ENCODE measurements at regions not wholly inside any gene's neighbourhood (a gene's known extent, or its start where the extent isn't known, plus 50 kb on each side); places are given as distances from the start of the nearest gene placed in this dataset.

DNA sequence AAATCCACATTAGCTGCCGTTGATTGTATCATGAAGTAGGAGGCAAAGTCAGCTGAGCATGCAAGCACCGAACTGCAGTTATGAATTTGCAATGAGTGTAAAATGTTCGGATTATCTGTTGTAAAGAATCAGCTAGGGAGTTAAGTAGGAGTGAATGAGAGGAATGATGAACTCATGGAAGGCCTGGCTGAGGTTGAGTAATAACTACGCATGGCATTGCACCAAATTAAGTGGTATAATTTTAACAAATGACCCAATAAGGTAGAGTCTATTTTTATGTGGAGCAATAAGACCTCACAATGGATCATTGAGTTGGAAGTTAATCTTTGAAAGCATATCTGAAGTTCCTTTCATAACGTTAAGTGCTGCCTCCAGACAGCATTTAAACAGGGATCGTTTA, 288.2 kb upstream of the CHST9 start:
- DNase-seq (ENCODE audit: low read depth) = no peak

- DNase-seq (ENCODE audit: low read depth) = no peak
Measured at GRCh38 chr18:27467073-27467472, 282.0 kb upstream of the CHST9 start.

GRCh38 chr18:27461957-27462356, 276.8 kb upstream of the CHST9 start:
- no peak for DNase-seq (ENCODE audit: low read depth)

DNA sequence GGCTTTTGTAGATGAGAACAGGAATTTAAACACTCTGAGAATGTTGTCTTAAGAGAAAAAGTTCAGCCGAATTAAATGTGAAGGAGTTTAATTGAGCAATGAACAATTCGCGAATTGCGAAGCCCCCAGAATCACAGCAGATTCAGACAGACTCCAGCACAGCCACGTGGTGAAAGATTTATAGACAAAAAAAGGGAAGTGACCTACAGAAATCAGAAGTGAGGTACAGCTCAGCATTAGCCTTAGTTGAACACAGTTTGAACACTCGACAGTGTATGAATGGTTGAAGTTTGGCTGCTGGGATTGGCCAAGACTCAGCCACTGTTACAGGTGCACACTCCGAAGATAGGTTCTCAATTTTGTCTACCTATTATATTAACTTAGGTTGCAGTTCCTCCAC, 264.0 kb upstream of the CHST9 start:
- no peak for DNase-seq (ENCODE audit: low read depth)

DNA sequence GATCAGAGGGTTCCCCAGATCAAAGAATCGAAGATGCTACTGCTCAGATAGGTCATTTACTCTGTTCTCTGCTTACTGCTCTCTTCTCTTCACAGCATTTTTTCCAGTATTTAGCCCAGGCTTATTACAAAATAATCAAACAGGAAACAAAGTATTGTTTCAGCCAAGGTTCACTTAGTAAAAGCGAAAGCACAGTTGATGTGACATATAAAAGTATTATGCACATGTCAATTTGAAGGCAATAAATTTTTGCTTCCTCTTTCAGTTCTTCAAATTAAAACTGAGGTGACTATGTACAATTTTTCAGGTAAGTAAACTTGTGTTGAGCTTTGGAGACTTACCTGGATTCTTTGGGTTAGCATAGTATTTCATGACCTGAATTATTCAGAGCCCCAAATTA, 262.8 kb upstream of the CHST9 start:
- no peak for DNase-seq (ENCODE audit: low read depth)

- no peak for DNase-seq (ENCODE audit: low read depth)
Measured at GRCh38 chr18:27447451-27447881, 262.4 kb upstream of the CHST9 start.

DNA sequence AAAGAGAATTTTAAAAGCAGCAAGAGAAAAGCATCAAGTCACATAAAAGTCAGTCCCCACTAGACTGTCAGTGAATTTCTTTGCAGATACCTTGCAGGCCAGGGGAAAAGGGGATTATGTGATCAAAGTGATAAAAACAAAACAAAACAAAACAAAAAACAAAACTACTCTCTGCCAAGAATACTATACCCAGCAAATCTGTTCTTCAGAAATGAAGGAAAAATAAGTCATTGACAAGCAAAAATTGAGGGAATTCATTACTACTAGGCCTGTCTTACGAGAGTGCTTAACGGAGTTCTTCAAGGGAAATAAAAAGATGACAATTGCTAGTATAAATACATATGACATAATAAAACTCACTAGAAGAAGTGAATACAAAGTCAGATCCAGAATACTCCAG, 245.5 kb upstream of the CHST9 start:
- DNase-seq (ENCODE audit: low read depth) = no peak

DNA sequence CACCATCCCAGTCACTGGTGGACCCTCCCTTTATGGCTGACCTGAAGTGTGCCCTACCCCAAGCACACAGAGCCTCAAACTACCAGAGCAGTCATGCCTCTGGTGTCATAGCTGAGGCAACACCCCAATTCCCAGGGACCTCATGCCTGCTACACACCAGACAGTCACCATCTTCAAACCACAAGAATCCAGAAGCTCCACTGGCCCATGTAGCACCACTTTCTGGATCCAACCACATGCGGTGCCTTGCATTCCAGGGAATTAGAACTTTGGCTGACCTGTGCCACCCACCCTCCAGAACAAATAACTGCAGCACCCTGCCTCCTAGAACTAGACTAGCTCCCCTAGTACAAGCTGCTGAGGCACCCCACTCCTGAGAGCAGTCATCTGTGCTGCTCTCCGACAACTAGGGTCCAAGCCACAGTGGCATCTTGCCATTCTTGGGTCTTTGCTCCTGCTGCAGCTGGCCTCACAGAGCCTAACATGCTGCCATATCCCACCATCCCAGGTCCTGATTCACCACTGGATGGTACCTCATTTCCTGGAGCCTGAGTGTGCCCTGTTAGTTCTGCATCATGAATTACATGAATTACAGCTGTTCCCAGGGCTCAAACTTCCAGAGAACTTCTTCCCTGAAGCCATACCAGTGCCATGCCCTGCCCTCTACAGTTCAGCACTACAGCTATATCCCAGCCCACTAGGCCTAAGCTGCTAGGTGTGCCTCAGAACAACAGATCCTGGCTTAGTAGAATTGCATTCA, 243.8 kb upstream of the CHST9 start:
- DNase-seq (ENCODE audit: low read depth) = no peak

DNA sequence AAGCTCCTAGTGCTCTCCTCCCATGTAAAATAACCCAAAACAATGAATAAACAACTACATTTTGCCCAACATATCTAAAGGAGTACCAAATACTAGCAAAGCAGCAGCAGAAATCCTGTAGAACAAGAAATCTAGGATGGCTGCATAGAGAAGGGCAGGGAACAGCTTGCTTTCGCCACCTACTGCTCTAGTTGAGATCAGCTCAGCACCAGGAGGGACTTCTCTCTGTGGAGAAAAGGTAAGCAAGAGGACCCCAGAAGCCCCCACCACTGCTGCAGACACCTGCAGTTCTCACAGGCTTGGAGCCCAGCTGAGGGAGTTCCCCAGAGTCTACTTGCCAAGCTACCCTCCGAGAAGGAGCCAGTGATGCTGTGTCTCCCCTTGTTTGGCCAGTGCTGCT, 243.0 kb upstream of the CHST9 start:
- no peak for DNase-seq (ENCODE audit: low read depth)

DNA sequence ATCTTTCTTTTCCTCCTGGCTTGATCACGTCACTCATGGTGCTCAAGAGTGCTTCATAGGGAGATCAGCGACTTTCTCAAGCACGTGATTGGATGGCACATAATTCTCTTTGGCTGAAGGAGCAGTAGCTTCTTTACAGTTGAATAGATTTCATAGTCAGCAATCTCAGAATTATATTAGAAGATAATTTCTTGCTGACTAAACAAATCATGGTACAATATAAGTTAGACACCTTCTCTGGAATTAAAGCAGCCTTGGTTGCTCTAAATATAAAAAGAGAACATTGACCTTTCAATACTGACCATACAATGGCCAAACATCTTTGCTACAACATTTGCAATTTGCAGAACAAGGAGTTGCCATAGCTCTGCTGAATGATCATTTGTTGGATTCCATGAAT, 238.5 kb upstream of the CHST9 start:
- DNase-seq (ENCODE audit: low read depth) = no peak

DNA sequence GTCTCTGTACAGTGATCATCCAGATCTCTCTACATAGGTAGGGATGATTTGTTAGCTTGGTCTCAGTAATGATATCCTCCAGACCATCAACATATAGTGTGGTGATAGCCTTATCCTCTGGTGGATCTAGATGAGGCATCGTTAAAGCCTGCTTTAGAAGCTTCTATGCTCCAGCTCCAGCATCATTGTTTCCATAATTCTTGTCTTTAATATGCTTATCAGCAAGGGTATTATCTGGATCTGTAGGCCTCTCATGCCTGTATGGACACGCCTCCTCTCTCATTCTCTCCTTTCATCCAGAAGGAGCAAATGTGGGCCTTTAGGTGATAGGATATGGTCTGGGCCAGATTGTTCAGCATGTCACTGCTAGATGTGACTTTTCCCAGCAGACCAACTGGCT, 234.5 kb upstream of the CHST9 start:
- no peak for DNase-seq (ENCODE audit: low read depth)

DNA sequence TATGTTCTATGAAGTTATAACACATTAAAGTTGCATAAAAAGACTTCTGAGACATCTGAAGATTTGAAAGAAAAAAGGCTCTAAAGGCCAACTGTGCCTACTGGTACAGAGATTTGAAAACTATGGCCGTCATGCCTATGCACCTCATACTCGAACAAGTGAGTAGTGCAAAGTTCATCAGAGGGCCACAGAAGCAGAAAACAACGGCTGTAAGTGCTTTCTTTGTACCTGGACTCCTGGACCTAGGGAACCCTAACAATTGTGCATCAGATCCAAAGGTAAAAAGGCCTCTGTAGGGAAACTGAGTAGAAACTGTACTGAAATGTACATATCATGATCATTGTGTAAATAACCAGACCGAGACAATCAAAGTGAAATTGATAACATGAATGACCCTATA, 230.4 kb upstream of the CHST9 start:
- no peak for DNase-seq (ENCODE audit: low read depth)

DNA sequence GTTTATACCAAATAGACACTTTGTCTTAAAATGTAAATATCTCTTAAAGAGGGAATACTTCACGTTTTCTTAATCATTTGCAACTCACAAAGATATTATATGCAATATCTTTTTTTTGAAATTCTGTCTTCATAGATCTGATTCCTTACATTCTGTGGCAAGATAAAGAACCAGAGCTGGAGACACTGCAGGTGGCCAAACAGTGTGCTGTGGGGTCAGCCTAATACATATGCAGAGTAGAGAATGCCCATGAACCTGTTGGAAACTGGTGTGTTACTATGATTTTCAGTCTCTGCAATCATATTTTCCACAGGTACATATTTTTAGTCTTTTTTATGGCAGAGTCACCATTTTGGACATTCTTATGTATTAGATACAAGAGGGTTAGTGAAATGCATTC, 229.6 kb upstream of the CHST9 start:
- DNase-seq (ENCODE audit: low read depth) = no peak

DNA sequence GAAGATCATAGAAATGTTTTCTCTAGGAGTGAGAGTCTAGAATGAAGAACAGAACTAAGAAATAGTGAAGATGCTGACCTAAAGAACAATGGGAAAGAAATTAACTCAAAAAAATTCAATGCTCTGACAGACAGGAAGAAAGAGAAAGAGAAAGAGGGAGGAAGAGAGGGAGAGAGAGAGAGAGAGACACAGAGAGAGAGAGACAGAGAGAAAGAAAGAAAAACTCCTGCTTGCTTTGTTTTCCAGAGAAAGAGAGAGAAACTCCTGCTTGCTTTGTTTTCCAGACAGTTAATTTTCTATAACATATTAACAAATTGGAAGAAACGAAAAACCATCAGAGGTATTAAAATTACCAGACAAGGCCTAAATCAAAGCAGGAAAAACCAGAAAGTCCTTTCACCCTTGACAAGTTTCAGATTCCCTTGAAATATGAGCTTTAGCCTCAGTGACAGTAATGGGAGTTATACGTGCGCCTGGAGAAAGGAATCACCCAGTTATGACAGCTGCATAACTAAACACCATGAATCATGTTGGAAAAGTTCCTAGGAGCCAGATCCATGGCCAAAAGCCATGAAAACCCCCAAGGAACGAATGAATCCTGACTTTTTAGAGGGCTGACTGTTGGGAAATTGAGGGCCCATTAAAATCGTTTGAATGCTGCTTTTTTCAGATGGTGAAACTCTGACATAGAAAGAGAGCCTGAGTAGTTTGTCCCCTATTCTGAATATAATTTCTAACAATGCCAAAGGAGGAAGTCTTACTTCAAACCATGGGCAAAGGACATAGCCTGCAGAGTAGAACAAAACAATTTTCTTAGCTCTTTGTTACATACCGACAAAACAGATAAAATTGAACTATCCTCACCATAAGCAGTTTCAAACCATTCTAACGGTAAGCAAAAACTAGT, 228.6 kb upstream of the CHST9 start:
- DNase-seq (ENCODE audit: low read depth) = peak; percentile 41

DNA sequence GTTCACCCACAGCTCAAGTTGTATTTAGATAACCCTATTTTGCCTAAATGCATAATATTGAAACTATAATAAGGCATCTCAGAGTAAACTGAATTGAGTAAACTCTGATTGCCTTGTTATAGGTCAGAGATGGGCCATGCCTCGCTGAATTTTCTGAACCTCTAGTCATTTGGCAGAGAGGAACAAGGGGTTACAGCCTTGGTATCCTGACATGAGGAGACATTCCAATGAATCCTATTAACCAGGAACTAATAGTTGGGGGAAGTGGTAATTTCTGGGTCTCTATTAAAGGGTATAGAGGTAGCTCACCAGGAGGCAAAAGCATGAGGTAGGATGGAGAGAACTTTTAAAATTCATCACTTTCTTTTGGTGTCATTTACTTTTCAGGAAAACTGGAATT, 227.4 kb upstream of the CHST9 start:
- DNase-seq (ENCODE audit: low read depth) = no peak

GRCh38 chr18:27411911-27412310, 226.8 kb upstream of the CHST9 start:
- no peak for DNase-seq (ENCODE audit: low read depth)

DNA sequence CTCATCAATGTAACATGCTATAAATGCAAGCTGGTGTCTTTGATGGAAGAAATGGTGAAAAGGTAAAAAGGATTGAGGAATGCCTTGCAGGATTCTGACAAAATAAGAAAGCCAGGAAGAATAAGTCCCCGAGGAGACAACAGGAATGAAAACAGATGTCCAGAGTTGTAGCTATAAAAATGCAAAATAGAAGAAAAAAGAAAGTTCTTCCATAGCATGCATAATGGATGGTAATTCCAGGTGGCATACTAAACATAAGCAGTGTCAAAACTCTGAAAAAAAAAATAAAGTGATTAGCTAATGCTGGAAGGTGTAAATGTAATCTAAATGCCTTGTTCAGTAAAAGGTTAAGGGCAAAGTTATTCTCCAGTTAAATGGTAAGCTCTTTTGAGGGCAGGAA, 225.9 kb upstream of the CHST9 start:
- no peak for DNase-seq (ENCODE audit: low read depth)

DNA sequence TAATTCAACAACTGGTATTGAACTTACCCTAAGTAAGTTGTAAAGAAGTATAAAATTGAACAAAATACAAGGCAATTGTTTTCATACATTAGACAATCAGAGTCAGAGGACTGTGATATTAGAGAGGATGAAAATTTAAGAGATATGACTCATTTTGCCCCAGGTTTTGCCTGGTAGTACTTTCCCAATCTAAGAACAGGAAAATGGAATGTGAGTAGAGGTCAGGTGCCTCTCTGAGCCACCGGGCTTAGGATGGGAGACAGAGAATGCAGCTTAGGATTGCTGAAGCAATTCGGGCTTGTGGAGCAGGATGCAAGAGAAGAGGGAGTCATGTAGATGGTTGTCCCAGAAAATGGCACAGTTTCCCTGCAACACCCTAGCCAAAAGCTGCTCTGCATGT, 219.7 kb upstream of the CHST9 start:
- no peak for DNase-seq (ENCODE audit: low read depth)

DNA sequence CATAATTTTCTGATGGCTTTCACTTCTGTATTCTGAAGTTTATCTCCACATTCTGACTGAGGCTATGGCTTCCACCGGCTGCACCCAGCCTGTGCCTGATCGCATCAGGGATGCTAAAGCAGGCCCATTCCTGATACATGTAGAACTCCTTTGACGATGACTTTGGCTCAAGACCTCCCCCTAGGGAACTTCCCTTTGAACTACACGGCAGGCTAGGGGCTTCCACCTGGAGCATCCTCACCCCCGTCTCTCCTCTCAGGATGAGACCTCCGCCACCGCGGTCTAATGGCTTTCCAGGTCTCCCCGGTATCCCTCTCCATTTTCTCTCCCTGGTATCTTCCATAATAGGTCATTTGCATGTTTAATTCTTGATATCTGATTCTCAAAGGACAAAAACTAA, 214.9 kb upstream of the CHST9 start:
- DNase-seq (ENCODE audit: low read depth) = no peak

GRCh38 chr18:27395752-27396151, 210.6 kb upstream of the CHST9 start:
- no peak for DNase-seq (ENCODE audit: low read depth)

DNA sequence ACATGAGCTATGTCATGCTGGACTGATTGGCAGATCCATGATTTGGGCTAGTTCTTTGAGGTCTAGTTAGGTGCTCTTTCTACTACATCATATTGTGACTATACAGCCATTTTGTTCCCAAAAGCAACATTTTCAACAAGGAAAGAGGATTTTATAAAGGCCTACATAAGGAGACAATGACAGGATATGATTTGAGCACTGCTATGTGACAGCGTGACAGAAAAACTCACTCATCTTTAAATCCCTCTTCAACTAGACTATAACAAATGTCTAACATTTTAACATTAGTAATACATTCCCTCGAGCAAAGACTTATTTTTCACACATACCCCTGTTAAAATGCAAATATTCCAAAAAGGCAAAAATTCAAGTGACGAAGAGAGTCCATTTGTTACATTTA, 209.6 kb upstream of the CHST9 start:
- no peak for DNase-seq (ENCODE audit: low read depth)

- no peak for DNase-seq (ENCODE audit: low read depth)
Measured at GRCh38 chr18:27382567-27383216, 197.6 kb upstream of the CHST9 start.
